Heart left ventricle (tissue), 16 donors: ENCODE measurements at regions not wholly inside any gene's neighbourhood (a gene's known extent, or its start where the extent isn't known, plus 50 kb on each side); places are given as distances from the start of the nearest gene placed in this dataset.

ENCODE experiments used
- ATAC-seq, 4 donors: fragments of 200-7000 bp; cut with Tn5 transposase; one replicate each; pipeline ENCODE4 v1.9.1; 2020 to 2022; ENCODE audit warnings: moderate library complexity in 4 of 4, mild to moderate bottlenecking in 3 of 4, moderate number of reproducible peaks in 1 of 4
- DNase-seq, 5 donors: peaks; one replicate each; pipeline ENCODE4 v3.0.0-alpha.2; 2020
- H3K27ac ChIP-seq, 12 donors: fragments of 200-600 bp; sonication (generic) in 4 of 12; one replicate each; pipeline versions ENCODE4 v1.5.0 to v1.8.0; 2016 to 2022; ENCODE audit warnings: mild to moderate bottlenecking in 2 of 12
- H3K27me3 ChIP-seq, 9 donors: fragments of 200-600 bp; sonication (generic) in 2 of 9; one replicate each; pipeline versions ENCODE4 v1.5.1 to v1.8.0; 2016 to 2022; ENCODE audit warnings: mild to moderate bottlenecking in 3 of 9
- H3K36me3 ChIP-seq, 9 donors: fragments of 200-600 bp; sonication (generic) in 2 of 9; one replicate each; pipeline versions ENCODE4 v1.5.0 to v1.8.0; 2018 to 2022; ENCODE audit warnings: mild to moderate bottlenecking in 2 of 9
- H3K4me1 ChIP-seq, 12 donors: fragments of 200-600 bp; sonication (generic) in 4 of 12; one replicate each; pipeline versions ENCODE4 v1.5.0 to v1.8.0; 2016 to 2022; ENCODE audit warnings: mild to moderate bottlenecking in 3 of 12
- H3K4me3 ChIP-seq, 12 donors: fragments of 200-600 bp; sonication (generic) in 4 of 12; one replicate each; pipeline versions ENCODE4 v1.5.0 to v1.8.0; 2017 to 2022; ENCODE audit warnings: mild to moderate bottlenecking in 9 of 12, moderate library complexity in 4 of 12
- H3K9me3 ChIP-seq, 12 donors: fragments of 200-600 bp; sonication (generic) in 4 of 12; one replicate each; pipeline versions ENCODE4 v1.5.0 to v1.8.0; 2016 to 2022; ENCODE audit warnings: mild to moderate bottlenecking in 1 of 12
- POLR2A ChIP-seq, 2 donors: fragments of 450-650 bp; IDR thresholded peaks; one replicate each; pipeline ENCODE4 v1.6.1; 2017; ENCODE audit warnings: antibody characterized with exemption in 2 of 2, mild to moderate bottlenecking in 2 of 2, moderate library complexity in 2 of 2
- WGBS, 4 donors: extraction: QIAGEN DNeasy Blood & Tissue Kit in 2 of 4; methylation state at CpG; one replicate each; pipeline versions ENCODE4 v1.1.5 to v1.1.7; 2013 to 2018; 5-methylcytosine and 5-hydroxymethylcytosine counted together
- intact Hi-C, 10 donors: fragments of 100-400 bp; cut with DNase I; formaldehyde crosslinking; loops; one replicate each; pipeline versions ENCODE4 v1.11.1 to v1.14.2; 2022
- TF ChIP-seq, protein P1 (sequence below), 12 donors: fragments of 200-600 bp; sonication (generic) in 4 of 12; IDR thresholded peaks; one replicate each; pipeline versions ENCODE4 v1.5.0 to v1.8.0; 2018 to 2022; ENCODE audit warnings: antibody characterized with exemption in 12 of 12, mild to moderate bottlenecking in 5 of 12
- donor health status: ischemic (EF 13 %, LVEDD 7.1; RV severe dilation, severe dysfunction).
- donor health status: healthy with polysubstance abuse.
- donor health status: DM: no; HTN: yes; CAD: no.
- donor health status: DM: no; HTN: no; CAD: no.
- donor health status: ischemic (EF 25% LVEDD 6.9; RV normal size, moderate dysfunction).
- donor health status: ischemic (EF 25% LVEDD 5.7; RV mildly dilated, moderate dysfunction).
- donor health status: healthy.
- donor health status: DM: yes; HTN: yes; CAD: no.
- donor health status: ischemic (EF 35%, LVEDD 5.7; RV mildly dilated, moderate dysfunction).
- donor health status: nonischemic (EF 11% LVEDD 7.7; RV severe dilation, severe dysfunction).
- donor health status: DM: yes; HTN: yes; CAD: no.
- donor health status: PGD.
- donor health status: ischemic (EF 29% LVEDD 5.4; RV normal size, mild dysfunction).
- donor health status: nonischemic (EF 23%, LVEDD 6.1; RV moderate dilation, normal function).

DNA sequence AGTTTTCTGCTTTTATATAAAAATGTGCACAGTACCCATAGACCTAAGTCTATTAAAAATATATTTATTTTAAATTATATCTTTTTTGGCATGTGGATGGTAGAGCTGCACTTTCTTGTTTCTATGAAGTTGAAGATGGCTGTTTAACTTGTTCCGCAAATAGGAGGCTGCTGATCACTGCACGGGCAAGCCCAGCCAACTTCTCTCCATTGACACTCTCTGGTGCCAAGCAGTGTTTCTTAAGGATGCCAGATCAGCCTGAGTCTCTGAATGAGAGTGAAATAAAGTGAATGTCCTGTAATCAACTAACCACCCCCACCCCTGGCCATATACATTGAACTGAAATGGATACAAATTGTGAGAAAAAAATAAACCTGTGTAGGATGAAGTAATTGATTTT lies 202.9 kb upstream of the KLHL1 start:
- Histone ChIP-seq H3K27me3 (no peaks in the 10 kb centered on the region), H3K4me3 (no peak overlapping the region), H3K27ac (no peak overlapping the region), H3K36me3 (no peaks in the 10 kb centered on the region), H3K9me3 (no peaks in the 10 kb centered on the region), H3K4me1 (no peaks in the 10 kb centered on the region)
- TF ChIP-seq POLR2A (IDR thresholded peaks at IDR 0.05) = no peak
- TF ChIP-seq, protein P1, sequence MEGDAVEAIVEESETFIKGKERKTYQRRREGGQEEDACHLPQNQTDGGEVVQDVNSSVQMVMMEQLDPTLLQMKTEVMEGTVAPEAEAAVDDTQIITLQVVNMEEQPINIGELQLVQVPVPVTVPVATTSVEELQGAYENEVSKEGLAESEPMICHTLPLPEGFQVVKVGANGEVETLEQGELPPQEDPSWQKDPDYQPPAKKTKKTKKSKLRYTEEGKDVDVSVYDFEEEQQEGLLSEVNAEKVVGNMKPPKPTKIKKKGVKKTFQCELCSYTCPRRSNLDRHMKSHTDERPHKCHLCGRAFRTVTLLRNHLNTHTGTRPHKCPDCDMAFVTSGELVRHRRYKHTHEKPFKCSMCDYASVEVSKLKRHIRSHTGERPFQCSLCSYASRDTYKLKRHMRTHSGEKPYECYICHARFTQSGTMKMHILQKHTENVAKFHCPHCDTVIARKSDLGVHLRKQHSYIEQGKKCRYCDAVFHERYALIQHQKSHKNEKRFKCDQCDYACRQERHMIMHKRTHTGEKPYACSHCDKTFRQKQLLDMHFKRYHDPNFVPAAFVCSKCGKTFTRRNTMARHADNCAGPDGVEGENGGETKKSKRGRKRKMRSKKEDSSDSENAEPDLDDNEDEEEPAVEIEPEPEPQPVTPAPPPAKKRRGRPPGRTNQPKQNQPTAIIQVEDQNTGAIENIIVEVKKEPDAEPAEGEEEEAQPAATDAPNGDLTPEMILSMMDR (IDR thresholded peaks at IDR 0.05) = no peak
- intact Hi-C loops = loop anchor here in 1 of 10 donors (5.0 to 10.0 kb wide), 2 partner anchors 216 to 774 kb away; no protein-coding TSS in a partner anchor
- DNase-seq = no peak
- 76 to 85% (median 78%) methylated on average over 2 of the region's 2 CpGs for WGBS, 4 donors
- ATAC-seq = no peak

DNA sequence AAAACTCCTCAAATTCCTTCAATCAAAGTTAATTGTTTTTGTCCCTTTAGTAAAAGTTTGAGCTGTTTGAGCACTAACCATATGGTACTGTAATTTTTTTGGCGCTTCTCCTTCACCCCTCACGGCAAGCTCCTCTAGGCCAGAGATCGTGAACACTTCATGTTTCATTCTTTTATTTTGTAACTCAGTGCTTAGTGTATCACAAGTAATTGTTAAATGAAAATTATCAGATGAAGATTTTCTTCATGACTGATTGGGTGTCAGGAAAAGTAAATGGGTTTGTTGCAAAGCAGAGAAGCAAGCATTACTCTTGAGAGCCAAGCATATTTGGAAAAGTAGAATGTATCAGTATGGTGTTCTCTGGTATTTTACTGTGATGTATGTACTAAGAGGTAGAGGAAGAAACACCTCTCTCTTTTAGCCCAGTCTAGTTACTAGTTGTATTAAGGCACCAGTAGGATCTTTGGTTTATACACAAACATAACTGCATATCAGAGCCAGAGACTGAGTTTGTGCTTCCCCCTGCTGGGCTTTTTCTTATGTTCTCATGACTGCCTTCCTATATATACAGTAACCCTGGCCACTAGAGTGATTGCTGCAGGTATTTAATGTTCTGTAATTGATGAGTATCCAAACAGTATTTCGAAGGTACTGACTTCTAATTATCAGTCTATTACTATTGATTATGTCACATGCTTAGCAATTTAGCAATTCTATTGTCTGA lies 202.3 kb upstream of the KLHL1 start:
- intact Hi-C loops = loop anchor here in 1 of 10 donors (5.0 to 10.0 kb wide), 2 partner anchors 216 to 773 kb away; no protein-coding TSS in a partner anchor
- Histone ChIP-seq H3K4me3 (no peak overlapping the region), H3K4me1 (no peaks in the 10 kb centered on the region), H3K9me3 (no peaks in the 10 kb centered on the region), H3K36me3 (no peaks in the 10 kb centered on the region), H3K27me3 (no peaks in the 10 kb centered on the region), H3K27ac (no peak overlapping the region)
- WGBS, 4 donors = 25 to 34% (median 30%) methylated on average over 4 of the region's 4 CpGs
- TF ChIP-seq, protein P1 (IDR thresholded peaks at IDR 0.05) = peak in 4 of 12 donors; percentile 16 to 41 (median 36)
- no peak for TF ChIP-seq POLR2A (IDR thresholded peaks at IDR 0.05)
- ATAC-seq = peak in 2 of 4 donors; percentile 26 to 47
- DNase-seq = peak in 1 of 5 donors; percentile 15

DNA sequence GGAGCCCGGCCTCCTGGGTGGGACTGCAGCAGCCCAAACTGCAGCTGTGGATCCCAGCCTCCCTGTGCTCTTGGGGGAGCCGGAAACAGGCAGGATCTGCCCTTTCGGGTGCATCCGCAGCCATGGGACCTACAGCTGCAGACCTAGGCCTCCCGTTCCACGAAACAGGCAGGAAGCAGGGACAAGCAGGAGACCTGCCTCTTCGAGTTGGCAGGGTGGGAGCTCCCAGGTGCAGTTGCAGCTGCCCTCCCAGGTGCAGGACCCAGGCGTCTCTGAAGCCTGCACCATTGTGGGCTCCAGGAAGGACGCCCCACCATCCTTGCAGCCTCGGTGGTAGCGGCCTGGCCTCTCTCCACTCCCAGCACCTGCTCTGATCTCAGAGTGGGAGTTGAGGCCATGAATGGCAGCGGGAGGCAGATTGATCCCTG lies 189.0 kb upstream of the KLHL1 start:
- no peaks in the 10 kb centered on the region for H3K27me3 ChIP-seq
- intact Hi-C loops = no loop called here
- WGBS, 4 donors = 67 to 86% (median 84%) methylated on average over 3 to 12 of the region's 12 CpGs
- DNase-seq (peak in 1 of 5 donors; percentile 57), ATAC-seq (no peak)
- H3K36me3 ChIP-seq = no peaks in the 10 kb centered on the region
- H3K4me3 ChIP-seq = no peak overlapping the region
- no peak overlapping the region for H3K27ac ChIP-seq
- peaks cover 0 to 28% (median 14%) of the 10 kb centered on the region in 12 donors for H3K9me3 ChIP-seq
- TF ChIP-seq POLR2A (IDR thresholded peaks at IDR 0.05) = no peak
- TF ChIP-seq, protein P1 (IDR thresholded peaks at IDR 0.05) = no peak
- H3K4me1 ChIP-seq = no peaks in the 10 kb centered on the region

DNA sequence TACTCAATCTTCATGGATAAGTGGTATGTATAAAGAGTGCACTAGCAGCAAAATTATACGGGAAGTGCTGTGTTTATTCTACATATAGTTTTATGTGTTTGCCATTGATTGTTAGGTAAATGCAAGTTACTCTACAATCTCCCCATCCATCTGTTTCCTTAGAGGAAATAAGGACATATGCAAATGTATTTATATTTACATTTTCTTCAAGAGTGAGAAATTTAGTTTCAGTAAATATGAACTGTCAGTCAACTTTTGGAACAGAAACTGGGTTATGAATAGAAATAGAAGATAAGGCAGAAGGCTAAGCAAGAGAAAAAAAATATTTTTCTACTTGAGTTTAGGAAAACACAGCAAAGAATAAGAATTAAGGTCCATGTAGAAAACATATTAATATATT lies 176.1 kb upstream of the KLHL1 start:
- no peaks in the 10 kb centered on the region for H3K36me3 ChIP-seq

More for the DNA sequence above, 176.1 kb upstream of the KLHL1 start:
- no peaks in the 10 kb centered on the region for H3K27me3 ChIP-seq
- no peak overlapping the region for H3K27ac ChIP-seq
- ATAC-seq (no peak), DNase-seq (no peak)
- 51 to 73% (median 59%) methylated on average over 1 of the region's 1 CpG for WGBS, 4 donors
- H3K4me1 ChIP-seq = no peaks in the 10 kb centered on the region
- no peak overlapping the region for H3K4me3 ChIP-seq
- TF ChIP-seq, protein P1 (IDR thresholded peaks at IDR 0.05) = no peak
- no peak for TF ChIP-seq POLR2A (IDR thresholded peaks at IDR 0.05)
- intact Hi-C loops = no loop called here
- peaks cover 0 to 5% (median 0%) of the 10 kb centered on the region in 12 donors for H3K9me3 ChIP-seq
